H1 (cell line): ENCODE measurements at regions not wholly inside any gene's neighbourhood (a gene's known extent, or its start where the extent isn't known, plus 50 kb on each side); places are given as distances from the start of the nearest gene placed in this dataset.

ENCODE experiments used
- CTCF ChIA-PET: fragments of 300-600 bp; sonication (Branson Sonifier 250); formaldehyde crosslinking; loops from one replicate; lab custom pipeline; 2021; ENCODE audit not compliant: partially characterized antibody; lab: Charles Lee
- POLR2A ChIA-PET: fragments of 300-600 bp; sonication (Branson Sonifier 250); formaldehyde crosslinking; loops from one replicate; lab custom pipeline; 2021; ENCODE audit warnings: inconsistent platforms; ENCODE audit not compliant: partially characterized antibody; lab: Charles Lee
- DNase-seq, 2 experiments: peaks; one replicate each; pipeline versions ENCODE4 v3.0.0 to v3.0.0-alpha.2; 2010 to 2022; ENCODE audit warnings: low spot score in 2 of 2, low read depth in 1 of 2, mixed read lengths in 1 of 2
- FAIRE-seq: peaks from 2 replicates; lab custom pipeline; 2011; peaks lifted over from hg19 to GRCh38; lab: Jason Lieb, UNC
- H2AFZ ChIP-seq: 2 replicates; pipeline ENCODE4 v1.8.1; 2012; ENCODE audit warnings: low read length, inconsistent platforms
- H2AK5ac ChIP-seq: 2 replicates; pipeline ENCODE4 v1.6.1; 2013; ENCODE audit warnings: low read depth, low read length
- H2BK120ac ChIP-seq: replicated peaks from 2 replicates; pipeline ENCODE3; 2013; ENCODE audit warnings: low read depth, low read length, inconsistent platforms
- H2BK12ac ChIP-seq: 2 replicates; pipeline ENCODE4 v1.6.1; 2013; ENCODE audit warnings: low read depth, low read length
- H2BK15ac ChIP-seq: 2 replicates; pipeline ENCODE4 v1.6.1; 2013; ENCODE audit warnings: low read length
- H2BK20ac ChIP-seq: 2 replicates; pipeline ENCODE4 v1.6.1; 2013; ENCODE audit warnings: low read length
- H2BK5ac ChIP-seq: 2 replicates; pipeline ENCODE4 v1.6.1; 2013; ENCODE audit warnings: low read depth, low read length
- H3K14ac ChIP-seq: 2 replicates; pipeline ENCODE4 v1.6.1; 2013; ENCODE audit warnings: inconsistent platforms; ENCODE audit not compliant: insufficient read length
- H3K18ac ChIP-seq: 2 replicates; pipeline ENCODE4 v1.6.1; 2013; ENCODE audit warnings: low read length; ENCODE audit errors: extremely low read depth
- H3K23ac ChIP-seq: 2 replicates; pipeline ENCODE4 v1.6.1; 2013; ENCODE audit warnings: inconsistent platforms; ENCODE audit not compliant: insufficient read length
- H3K23me2 ChIP-seq: 2 replicates; pipeline ENCODE4 v1.6.1; 2013; ENCODE audit warnings: low read depth, low read length
- H3K27ac ChIP-seq: 2 replicates; pipeline ENCODE4 v1.6.1; 2011; ENCODE audit warnings: low read depth, low read length, inconsistent platforms
- H3K27me3 ChIP-seq, 4 experiments: replicated peaks in 1 of 4; 1 replicate in 1 of 4; 2 replicates in 3 of 4; pipeline versions ENCODE4 v1.6.1 to v1.8.1; 2011 to 2013; ENCODE audit warnings: low read length in 3 of 4, mild to moderate bottlenecking in 3 of 4, inconsistent platforms in 2 of 4, mixed read lengths in 2 of 4, moderate library complexity in 1 of 4; ENCODE audit not compliant: control insufficient read depth in 3 of 4, insufficient read depth in 3 of 4; ENCODE audit errors: extremely low read depth in 1 of 4
- H3K36me3 ChIP-seq, 4 experiments: 2 replicates each; pipeline versions ENCODE4 v1.6.1 to v1.8.1; 2011 to 2013; ENCODE audit warnings: mild to moderate bottlenecking in 4 of 4, low read length in 3 of 4, moderate library complexity in 2 of 4, control low read depth in 1 of 4, inconsistent platforms in 1 of 4; ENCODE audit not compliant: insufficient read depth in 4 of 4, control insufficient read depth in 2 of 4
- H3K4ac ChIP-seq: replicated peaks from 2 replicates; pipeline ENCODE3; 2013; ENCODE audit warnings: low read length, low read depth, mixed read lengths, inconsistent platforms; ENCODE audit not compliant: insufficient read length
- H3K4me1 ChIP-seq, 4 experiments: replicated peaks in 1 of 4; 1 replicate in 1 of 4; 2 replicates in 3 of 4; pipeline versions ENCODE4 v1.6.1 to v1.8.1; 2011 to 2013; ENCODE audit warnings: low read length in 3 of 4, inconsistent platforms in 2 of 4, mixed read lengths in 1 of 4; ENCODE audit not compliant: insufficient read depth in 4 of 4, control insufficient read depth in 3 of 4
- H3K4me2 ChIP-seq, 2 experiments: 2 replicates each; pipeline versions ENCODE4 v1.6.1 to v1.8.1; 2011 to 2013; ENCODE audit warnings: low read depth in 2 of 2, low read length in 2 of 2, control low read depth in 1 of 2, inconsistent platforms in 1 of 2, mild to moderate bottlenecking in 1 of 2; ENCODE audit not compliant: insufficient read depth in 1 of 2
- H3K4me3 ChIP-seq, 4 experiments: fragments of 200-600, 300-600 bp in 1 of 4; sonication (generic), shearing (Covaris generic), sonication (Bioruptor Twin) in 1 of 4; 2 replicates each; pipeline versions ENCODE4 v1.5.1 to v1.8.1; 2011 to 2016; ENCODE audit warnings: low read length in 4 of 4, low read depth in 3 of 4, control low read depth in 2 of 4, inconsistent platforms in 2 of 4, mild to moderate bottlenecking in 2 of 4, mixed read lengths in 1 of 4, moderate library complexity in 1 of 4; ENCODE audit not compliant: insufficient read depth in 2 of 4; ENCODE audit errors: extremely low read depth in 1 of 4
- H3K56ac ChIP-seq: replicated peaks from 2 replicates; pipeline ENCODE3; 2013; ENCODE audit warnings: low read depth, mild to moderate bottlenecking, mixed read lengths, low read length, inconsistent platforms; ENCODE audit not compliant: insufficient read length
- H3K79me1 ChIP-seq: 2 replicates; pipeline ENCODE4 v1.6.1; 2013; ENCODE audit warnings: low read depth, low read length, control low read depth
- H3K79me2 ChIP-seq, 2 experiments: 2 replicates each; pipeline versions ENCODE4 v1.6.1 to v1.8.1; 2012 to 2013; ENCODE audit warnings: low read length in 2 of 2, mild to moderate bottlenecking in 2 of 2, inconsistent platforms in 1 of 2; ENCODE audit not compliant: insufficient read depth in 2 of 2, control insufficient read depth in 1 of 2
- H3K9ac ChIP-seq, 4 experiments: replicated peaks in 1 of 4; 1 replicate in 1 of 4; 2 replicates in 3 of 4; pipeline versions ENCODE4 v1.6.1 to v1.8.1; 2011 to 2013; ENCODE audit warnings: low read depth in 3 of 4, low read length in 3 of 4, control low read depth in 2 of 4, mild to moderate bottlenecking in 2 of 4, moderate library complexity in 2 of 4, inconsistent platforms in 1 of 4; ENCODE audit errors: extremely low read depth in 1 of 4
- H3K9me3 ChIP-seq, 2 experiments: 2 replicates each; pipeline versions ENCODE4 v1.6.1 to v1.8.1; 2012 to 2013; ENCODE audit warnings: mild to moderate bottlenecking in 2 of 2, moderate library complexity in 2 of 2, control low read depth in 1 of 2, inconsistent platforms in 1 of 2, low read depth in 1 of 2, low read length in 1 of 2, mixed read lengths in 1 of 2; ENCODE audit not compliant: insufficient read depth in 2 of 2
- H4K20me1 ChIP-seq, 2 experiments: replicated peaks in 1 of 2; 2 replicates each; pipeline versions ENCODE3 to v1.8.1; 2011 to 2013; ENCODE audit warnings: inconsistent platforms in 2 of 2, low read length in 2 of 2, mild to moderate bottlenecking in 1 of 2; ENCODE audit not compliant: insufficient read depth in 2 of 2, control insufficient read depth in 1 of 2
- H4K5ac ChIP-seq: 2 replicates; pipeline ENCODE4 v1.6.1; 2013; ENCODE audit warnings: low read length, low read depth, mixed read lengths, inconsistent platforms; ENCODE audit not compliant: insufficient read length
- H4K8ac ChIP-seq: 2 replicates; pipeline ENCODE4 v1.8.0; 2013; ENCODE audit warnings: mild to moderate bottlenecking, moderate library complexity, low read length, inconsistent platforms; ENCODE audit not compliant: insufficient read depth; ENCODE audit errors: extremely low read depth
- H4K91ac ChIP-seq: replicated peaks from 2 replicates; pipeline ENCODE3; 2013; ENCODE audit warnings: low read length, mixed read lengths, inconsistent platforms; ENCODE audit not compliant: insufficient read length
- ASH2L ChIP-seq: fragments of 200-600, 300-600 bp; sonication (generic); IDR thresholded peaks from one replicate; pipeline ENCODE4 v1.7.1; 2017; ENCODE audit warnings: low read length
- BRCA1 ChIP-seq: IDR thresholded peaks from 2 replicates; pipeline ENCODE4 v1.6.1; 2012; ENCODE audit warnings: low read depth, low read length, improper control_type of control experiment
- FOSL1 ChIP-seq: IDR thresholded peaks from 2 replicates; pipeline ENCODE4 v1.6.1; 2011; ENCODE audit warnings: mild to moderate bottlenecking, low read depth, low read length, moderate library complexity; ENCODE audit not compliant: insufficient read depth
- NANOG ChIP-seq: IDR thresholded peaks from 2 replicates; pipeline ENCODE4 v1.6.1; 2011; ENCODE audit warnings: low read length, low read depth, mild to moderate bottlenecking, inconsistent platforms; ENCODE audit not compliant: insufficient read depth, poor library complexity, severe bottlenecking
- POLR2A ChIP-seq, 2 experiments: IDR thresholded peaks; 1 replicate in 1 of 2; 2 replicates in 1 of 2; pipeline ENCODE4 v1.6.1; 2011; ENCODE audit warnings: low read depth in 2 of 2, low read length in 2 of 2, mild to moderate bottlenecking in 2 of 2; ENCODE audit errors: control extremely low read depth in 1 of 2
- RBBP5 ChIP-seq: IDR thresholded peaks from 2 replicates; pipeline ENCODE4 v1.7.1; 2012; ENCODE audit warnings: low read depth, mild to moderate bottlenecking, inconsistent platforms, low read length, moderate library complexity, borderline replicate concordance
- RFX5 ChIP-seq: IDR thresholded peaks from 2 replicates; pipeline ENCODE4 v1.6.1; 2011; ENCODE audit warnings: low read depth, low read length, improper control_type of control experiment, borderline replicate concordance
- SIN3A ChIP-seq, 2 experiments: IDR thresholded peaks in 1 of 2; conservative IDR thresholded peaks in 1 of 2; 2 replicates each; pipeline ENCODE4 v1.6.1; 2011 to 2012; ENCODE audit warnings: low read length in 2 of 2, improper control_type of control experiment in 1 of 2, low read depth in 1 of 2, mild to moderate bottlenecking in 1 of 2
- SP2 ChIP-seq: IDR thresholded peaks from 2 replicates; pipeline ENCODE4 v1.6.1; 2012; ENCODE audit warnings: mild to moderate bottlenecking, low read length, inconsistent platforms
- SRF ChIP-seq: IDR thresholded peaks from 2 replicates; pipeline ENCODE4 v1.6.1; 2011; ENCODE audit warnings: mild to moderate bottlenecking, low read depth, low read length, moderate library complexity
- TAF7 ChIP-seq: optimal IDR thresholded peaks from 2 replicates; pipeline ENCODE3; 2011; ENCODE audit warnings: low read depth, mild to moderate bottlenecking, inconsistent platforms, low read length, moderate library complexity, borderline replicate concordance
- TEAD4 ChIP-seq: IDR thresholded peaks from 2 replicates; pipeline ENCODE4 v1.6.1; 2012; ENCODE audit warnings: low read depth, low read length, inconsistent platforms, mixed read lengths
- WGBS, 2 experiments: shearing (Covaris generic) in 1 of 2; methylation state at CpG; one replicate each; pipeline versions ENCODE4 v1.1.6 to v1.1.7; 2013 to 2015; ENCODE audit warnings: low lambda C conversion rate in 2 of 2, mixed read lengths in 2 of 2, inconsistent platforms in 1 of 2, low coverage in 1 of 2, missing lambda C conversion rate in 1 of 2; ENCODE audit not compliant: insufficient replicate concordance in 2 of 2, insufficient coverage in 1 of 2, insufficient read length in 1 of 2; ENCODE audit errors: extremely low coverage in 1 of 2, missing lambda C conversion rate in 1 of 2; 5-methylcytosine and 5-hydroxymethylcytosine counted together
- TF ChIP-seq, protein P1 (sequence below): IDR thresholded peaks from 2 replicates; pipeline ENCODE4 v1.6.1; 2011; ENCODE audit warnings: low read length, improper control_type of control experiment
- TF ChIP-seq, protein P2 (sequence below): IDR thresholded peaks from 2 replicates; pipeline ENCODE4 v1.6.1; 2011; ENCODE audit warnings: low read depth, mild to moderate bottlenecking, low read length; ENCODE audit not compliant: insufficient read depth

DNA sequence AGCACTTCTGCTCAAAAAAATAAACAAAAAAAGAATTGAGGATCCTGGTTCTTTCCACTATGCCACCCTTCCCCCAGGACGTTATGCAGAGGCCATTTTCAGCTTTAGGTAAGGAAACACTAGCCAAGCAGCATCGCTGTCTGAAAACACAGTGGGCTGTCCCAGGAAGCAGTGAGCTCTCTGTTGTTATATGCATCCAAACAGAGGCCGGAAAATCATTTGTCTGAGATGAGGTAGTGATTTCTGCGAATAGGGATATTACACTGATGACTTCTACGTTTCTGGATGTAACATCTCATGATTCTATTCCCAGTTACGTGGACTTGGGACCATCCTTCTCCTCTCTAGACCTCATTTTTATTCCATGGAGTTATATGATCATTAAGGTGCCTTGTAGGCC lies 137.2 kb downstream of the OMA1 start:
- no peak overlapping the region for H2BK120ac ChIP-seq
- no peak overlapping the region for H3K23ac ChIP-seq
- no peak overlapping the region for H3K14ac ChIP-seq
- H3K79me2 ChIP-seq: no peaks in the 10 kb centered on the region
- no peaks in the 10 kb centered on the region for H3K79me1 ChIP-seq
- no peak overlapping the region for H3K4ac ChIP-seq
- CTCF ChIA-PET: no interaction called here
- no peak overlapping the region for H2BK20ac ChIP-seq
- H2BK12ac ChIP-seq: no peak overlapping the region
- H3K18ac ChIP-seq: no peak overlapping the region
- H3K56ac ChIP-seq: no peak overlapping the region
- H3K36me3 ChIP-seq: no peaks in the 10 kb centered on the region
- H3K27ac ChIP-seq: no peak overlapping the region
- no peaks in the 10 kb centered on the region; the same call in 1 of the 2 replicates for H3K23me2 ChIP-seq
- H4K8ac ChIP-seq: no peak overlapping the region
- no peak overlapping the region for H4K91ac ChIP-seq
- H3K27me3 ChIP-seq: peaks cover 0 to 2% (median 0%) of the 10 kb centered on the region in 4 experiments; a peak in 1 of 7 replicates
- no peaks in the 10 kb centered on the region for H4K20me1 ChIP-seq
- no peak overlapping the region for H2AK5ac ChIP-seq
- H3K9me3 ChIP-seq: no peaks in the 10 kb centered on the region
- POLR2A ChIA-PET: no interaction called here
- WGBS, 2 experiments: 85% methylated on average over 6 of the region's 6 CpGs; no CpG with 5 or more reads in 1 of the 2 experiments
- no peak overlapping the region for H2BK5ac ChIP-seq
- no peak overlapping the region for H3K9ac ChIP-seq
- no peak overlapping the region for H3K4me2 ChIP-seq
- no peaks in the 10 kb centered on the region for H3K4me1 ChIP-seq
- peak overlapping the region; percentile 68; the same call in 1 of the 2 replicates for H2AFZ ChIP-seq
- no peak for DNase-seq
- H4K5ac ChIP-seq: no peak overlapping the region
- no peak for FAIRE-seq
- no peak overlapping the region for H2BK15ac ChIP-seq
- no peak overlapping the region for H3K4me3 ChIP-seq
- no peak for TF ChIP-seq NANOG
- TF ChIP-seq RBBP5: no peak
- no peak for TF ChIP-seq FOSL1
- TF ChIP-seq SRF: no peak
- no peak for TF ChIP-seq SP2
- TF ChIP-seq, protein P1, sequence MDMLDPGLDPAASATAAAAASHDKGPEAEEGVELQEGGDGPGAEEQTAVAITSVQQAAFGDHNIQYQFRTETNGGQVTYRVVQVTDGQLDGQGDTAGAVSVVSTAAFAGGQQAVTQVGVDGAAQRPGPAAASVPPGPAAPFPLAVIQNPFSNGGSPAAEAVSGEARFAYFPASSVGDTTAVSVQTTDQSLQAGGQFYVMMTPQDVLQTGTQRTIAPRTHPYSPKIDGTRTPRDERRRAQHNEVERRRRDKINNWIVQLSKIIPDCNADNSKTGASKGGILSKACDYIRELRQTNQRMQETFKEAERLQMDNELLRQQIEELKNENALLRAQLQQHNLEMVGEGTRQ: no peak
- no peak for TF ChIP-seq TAF7
- no peak for TF ChIP-seq BRCA1
- no peak for TF ChIP-seq TEAD4
- no peak for TF ChIP-seq SIN3A (conservative IDR thresholded peaks at IDR 0.05 in 1 of 2, IDR thresholded peaks at IDR 0.05 in 1 of 2; ENCODE audit: low read depth in 1 of 2, low read length in 2 of 2)
- no peak for TF ChIP-seq ASH2L
- TF ChIP-seq, protein P2, sequence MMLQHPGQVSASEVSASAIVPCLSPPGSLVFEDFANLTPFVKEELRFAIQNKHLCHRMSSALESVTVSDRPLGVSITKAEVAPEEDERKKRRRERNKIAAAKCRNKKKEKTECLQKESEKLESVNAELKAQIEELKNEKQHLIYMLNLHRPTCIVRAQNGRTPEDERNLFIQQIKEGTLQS: no peak
- TF ChIP-seq RFX5: no peak
- no peak for TF ChIP-seq POLR2A (IDR thresholded peaks at IDR 0.05; ENCODE audit: control extremely low read depth in 1 of 2, low read depth in 2 of 2, low read length in 2 of 2)
